Thoracic aorta (tissue), 2 donors: ENCODE measurements at regions not wholly inside any gene's neighbourhood (a gene's known extent, or its start where the extent isn't known, plus 50 kb on each side); places are given as distances from the start of the nearest gene placed in this dataset.

Experiments used
- ATAC-seq: fragments of 150-250 bp; one replicate; pipeline ENCODE4 v1.8.0; 2017; ENCODE audit warnings: low read depth; ENCODE audit not compliant: insufficient number of reproducible peaks, low FRiP score
- DNase-seq: peaks from one replicate; pipeline ENCODE4 v3.0.0-alpha.2; 2020; ENCODE audit warnings: low spot score
- H3K27ac ChIP-seq, 2 donors: fragments of 200-600 bp; sonication (generic); 1 replicate in 1 of 2; 2 replicates in 1 of 2; pipeline ENCODE4 v1.5.1; 2016; ENCODE audit warnings: mild to moderate bottlenecking in 2 of 2, moderate library complexity in 2 of 2
- H3K27me3 ChIP-seq: fragments of 200-600 bp; sonication (generic); replicated peaks from 2 replicates; pipeline ENCODE4 v1.6.0; 2016; ENCODE audit warnings: mild to moderate bottlenecking; ENCODE audit not compliant: insufficient read depth
- H3K36me3 ChIP-seq: fragments of 200-600 bp; sonication (generic); one replicate; pipeline ENCODE4 v1.5.1; 2016
- H3K4me1 ChIP-seq, 2 donors: fragments of 200-600 bp; sonication (generic); 1 replicate in 1 of 2; 2 replicates in 1 of 2; pipeline versions ENCODE4 v1.5.1 to v1.6.0; 2016; ENCODE audit warnings: low read depth in 2 of 2, mild to moderate bottlenecking in 1 of 2; ENCODE audit not compliant: control insufficient read depth in 1 of 2
- H3K4me3 ChIP-seq: fragments of 200-600 bp; sonication (generic); 2 replicates; pipeline ENCODE4 v1.5.1; 2016; ENCODE audit warnings: mild to moderate bottlenecking
- H3K9me3 ChIP-seq: fragments of 200-600 bp; sonication (generic); 2 replicates; pipeline ENCODE4 v1.5.1; 2016
- CTCF ChIP-seq: fragments of 200-600 bp; sonication (generic); IDR thresholded peaks from one replicate; pipeline ENCODE4 v1.5.1; 2019; ENCODE audit warnings: antibody characterized with exemption

DNA sequence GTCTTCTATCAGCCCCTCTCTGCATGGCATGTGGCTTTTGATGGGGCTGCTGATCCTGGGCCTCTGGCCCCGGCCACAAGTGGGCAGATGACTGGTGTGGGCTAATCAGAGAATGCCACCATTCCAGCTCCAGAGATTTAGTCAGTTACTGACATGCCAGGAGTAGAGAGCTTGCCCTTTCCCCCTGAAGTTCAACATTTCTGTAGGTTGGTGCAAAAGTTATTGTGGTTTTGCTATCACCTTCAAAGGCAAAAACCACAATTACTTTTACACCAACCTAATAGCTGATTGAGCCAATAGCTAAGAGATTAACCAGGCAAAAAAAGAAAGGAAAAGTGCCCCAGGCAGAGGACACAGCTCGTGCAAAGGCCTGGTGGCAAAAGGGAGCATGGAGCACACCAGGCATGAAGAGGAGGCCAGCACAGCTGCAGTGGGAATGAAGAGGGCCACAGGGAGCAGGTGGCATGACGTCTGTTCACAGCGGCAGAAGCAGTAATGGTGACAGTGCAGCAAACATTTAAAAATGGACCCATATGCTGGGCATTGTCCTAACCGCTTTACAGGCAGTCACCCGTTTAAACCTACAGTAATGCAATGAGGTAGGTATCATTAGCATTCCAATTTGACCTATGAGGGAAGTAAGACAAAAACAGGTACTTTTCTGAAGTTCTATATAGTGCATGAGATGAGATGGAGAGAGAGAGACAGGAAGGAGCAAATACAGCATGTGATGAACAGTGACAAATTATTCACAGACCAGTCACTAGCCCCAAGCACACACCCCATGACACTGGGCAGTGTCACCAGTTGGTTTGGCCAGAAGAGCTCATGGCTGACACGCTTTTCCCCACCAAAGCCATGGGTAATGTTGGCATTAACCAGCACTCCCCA lies 373.0 kb upstream of the PROK2 start:
- H3K27ac ChIP-seq: no peak overlapping the region
- ATAC-seq: no peak
- no peaks in the 10 kb centered on the region for H3K36me3 ChIP-seq
- H3K9me3 ChIP-seq: no peaks in the 10 kb centered on the region
- no peaks in the 10 kb centered on the region for H3K27me3 ChIP-seq
- H3K4me3 ChIP-seq: no peak overlapping the region
- H3K4me1 ChIP-seq: peaks cover 16 to 33% of the 10 kb centered on the region in 2 donors
- no peak for TF ChIP-seq CTCF
- DNase-seq: no peak

DNA sequence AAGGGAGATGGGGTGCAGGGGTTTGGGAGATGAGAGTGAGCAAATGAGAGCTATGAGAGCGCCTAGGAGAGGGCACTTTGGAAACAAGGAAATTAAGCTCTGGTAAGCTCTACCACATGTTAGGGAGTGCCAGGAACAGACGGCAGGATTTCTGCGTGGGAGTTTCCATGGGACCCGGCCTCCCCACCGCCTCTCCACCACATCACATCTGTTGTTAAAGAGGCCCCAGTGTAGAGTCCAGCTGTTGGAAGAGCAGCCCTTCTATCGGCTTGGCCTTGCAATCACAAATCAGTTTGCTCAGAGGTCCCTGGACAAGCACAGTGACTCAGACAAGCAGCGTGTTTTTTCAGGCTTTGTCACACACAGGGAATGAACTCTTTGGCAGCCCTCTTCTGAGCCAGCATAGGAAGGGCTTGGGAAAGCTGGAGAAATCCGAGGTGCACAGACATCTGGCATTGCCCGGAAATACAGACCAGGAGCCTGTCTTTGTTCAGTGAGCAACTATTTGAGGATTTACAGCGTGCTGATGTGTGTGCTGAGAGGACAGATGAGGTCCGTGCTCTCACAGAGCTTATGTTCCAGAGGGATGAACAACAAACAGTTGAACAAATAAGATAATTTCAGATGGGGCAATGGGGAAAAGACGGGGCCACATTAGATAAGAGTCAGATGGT lies 370.6 kb upstream of the PROK2 start:
- TF ChIP-seq CTCF: no peak
- DNase-seq (peak; percentile 67), ATAC-seq (peak; percentile 97)
- Histone ChIP-seq H3K36me3 (no peaks in the 10 kb centered on the region), H3K27me3 (no peaks in the 10 kb centered on the region), H3K27ac (peak overlapping the region; percentile 75), H3K4me1 (peaks cover 19 to 47% of the 10 kb centered on the region in 2 donors), H3K9me3 (no peaks in the 10 kb centered on the region), H3K4me3 (no peak overlapping the region)

- no peak overlapping the region for H3K4me3 ChIP-seq
- TF ChIP-seq CTCF: no peak
- H3K36me3 ChIP-seq: no peaks in the 10 kb centered on the region
- H3K9me3 ChIP-seq: no peaks in the 10 kb centered on the region
- H3K27ac ChIP-seq: peak overlapping the region; percentile 75
- peaks cover 19 to 47% of the 10 kb centered on the region in 2 donors for H3K4me1 ChIP-seq
- ATAC-seq (no peak), DNase-seq (no peak)
- H3K27me3 ChIP-seq: no peaks in the 10 kb centered on the region
These were observed 369.7 kb upstream of the PROK2 start for GRCh38 chr3:72154391-72155335.

DNA sequence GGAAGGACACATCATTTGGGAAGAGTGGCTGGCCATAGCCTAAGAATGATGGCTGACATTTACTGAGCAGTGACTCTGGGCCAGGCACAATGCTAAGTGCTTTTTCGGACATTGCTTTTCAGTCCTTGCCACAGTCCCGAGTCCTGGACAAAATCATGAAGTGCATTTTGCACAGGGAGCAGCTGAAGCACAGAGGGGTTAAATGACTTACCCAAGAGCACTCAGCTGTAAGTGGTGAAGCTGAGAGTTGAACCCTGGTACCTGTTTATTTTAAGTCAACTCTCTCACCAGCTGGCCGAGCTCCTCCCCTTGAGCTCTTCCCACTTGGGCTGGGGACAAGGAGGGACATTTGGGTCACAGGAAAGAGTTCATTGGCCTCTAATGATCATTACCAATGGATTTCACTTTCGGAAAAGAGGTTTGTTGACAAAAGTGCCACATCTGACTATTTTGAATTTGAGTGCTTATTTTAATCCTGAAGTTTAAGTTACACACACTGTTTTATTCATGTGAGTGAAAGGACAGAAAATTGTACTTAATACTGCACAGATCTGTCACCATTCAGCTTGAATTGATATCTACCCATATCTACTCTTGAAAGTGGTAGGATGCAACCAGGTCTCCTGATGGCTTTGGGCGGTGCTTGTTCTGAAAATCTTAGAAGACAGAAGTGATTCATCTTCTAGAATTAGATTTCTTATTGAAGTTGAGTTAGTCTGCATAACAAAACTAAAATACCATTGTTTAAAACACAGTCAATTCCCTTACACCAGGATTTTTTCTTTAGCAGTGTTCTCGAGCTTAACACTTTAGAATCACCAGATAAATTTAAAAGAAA lies 368.7 kb upstream of the PROK2 start:
- Histone ChIP-seq H3K27ac (peak overlapping the region; percentile 43 to 66), H3K27me3 (no peaks in the 10 kb centered on the region), H3K4me3 (peak overlapping the region; percentile 60), H3K9me3 (no peaks in the 10 kb centered on the region), H3K36me3 (no peaks in the 10 kb centered on the region), H3K4me1 (peaks cover 19 to 47% of the 10 kb centered on the region in 2 donors)
- TF ChIP-seq CTCF: no peak
- DNase-seq (no peak), ATAC-seq (no peak)
